Fibroblast of gingiva (primary cell): ENCODE measurements at regions not wholly inside any gene's neighbourhood (a gene's known extent, or its start where the extent isn't known, plus 50 kb on each side); places are given as distances from the start of the nearest gene placed in this dataset.

Experiments used
- DNase-seq: peaks from one replicate; pipeline ENCODE4 v3.0.0-alpha.2; 2011; ENCODE audit warnings: low read depth

DNA sequence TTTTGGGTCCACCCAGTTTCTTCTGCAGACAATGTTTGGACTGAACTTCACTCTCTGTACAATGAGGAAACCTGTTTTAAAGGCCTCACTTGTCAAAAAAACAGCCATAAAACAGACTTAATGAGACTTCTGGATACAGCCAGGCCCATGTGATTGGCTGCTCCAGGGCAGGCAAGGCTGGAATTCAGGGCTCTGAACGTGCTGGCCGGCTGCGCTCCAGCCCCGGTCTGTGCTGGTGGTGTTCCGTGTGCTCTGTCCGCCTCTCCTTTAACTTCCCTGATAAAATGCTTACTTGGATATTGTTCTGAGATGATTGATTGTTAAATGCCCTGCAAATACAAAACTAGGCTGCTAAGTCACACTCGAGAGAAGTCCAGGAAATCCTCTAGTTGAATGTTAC is 131.2 kb upstream of the KLF4 start:
- no peak for DNase-seq

DNA sequence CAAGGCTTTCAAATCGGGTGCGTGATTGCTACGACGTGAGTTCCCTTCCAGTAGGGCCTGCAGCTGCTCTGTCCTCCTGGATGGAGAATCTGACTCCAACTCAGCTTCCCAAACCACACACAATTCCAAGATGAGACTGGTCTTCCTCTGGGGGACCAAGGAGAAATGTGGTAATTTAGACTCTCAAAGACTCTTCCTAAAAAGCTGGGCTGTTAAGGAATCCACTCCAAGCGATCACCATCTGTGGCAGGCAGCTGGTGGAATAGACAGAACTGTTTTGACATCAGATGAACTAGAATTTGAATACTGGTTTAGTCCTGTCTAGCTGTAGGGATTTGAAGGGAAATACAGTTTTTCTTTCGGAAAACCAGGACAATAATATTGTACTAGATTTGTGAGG is 130.7 kb upstream of the KLF4 start:
- DNase-seq: no peak

DNA sequence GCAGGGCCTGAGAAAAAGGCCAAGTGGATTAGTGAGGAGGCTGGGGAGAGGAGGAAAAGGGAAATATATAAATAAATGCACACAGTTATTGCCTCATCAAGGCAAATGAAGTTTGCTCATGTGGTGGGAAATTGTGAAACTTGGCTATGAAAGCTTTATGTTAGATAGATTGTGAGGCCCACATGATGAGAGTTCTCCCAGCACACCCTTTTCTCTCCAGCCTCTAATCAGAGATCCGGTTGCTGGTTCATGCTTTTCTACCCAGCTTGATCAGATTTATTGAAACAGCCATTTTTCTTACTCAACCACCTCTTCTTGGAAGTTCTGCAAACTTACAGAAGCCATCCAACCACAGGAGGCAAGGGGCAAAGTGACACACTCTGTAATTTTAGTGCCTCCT is 125.8 kb upstream of the KLF4 start:
- DNase-seq: peak; percentile 79

DNA sequence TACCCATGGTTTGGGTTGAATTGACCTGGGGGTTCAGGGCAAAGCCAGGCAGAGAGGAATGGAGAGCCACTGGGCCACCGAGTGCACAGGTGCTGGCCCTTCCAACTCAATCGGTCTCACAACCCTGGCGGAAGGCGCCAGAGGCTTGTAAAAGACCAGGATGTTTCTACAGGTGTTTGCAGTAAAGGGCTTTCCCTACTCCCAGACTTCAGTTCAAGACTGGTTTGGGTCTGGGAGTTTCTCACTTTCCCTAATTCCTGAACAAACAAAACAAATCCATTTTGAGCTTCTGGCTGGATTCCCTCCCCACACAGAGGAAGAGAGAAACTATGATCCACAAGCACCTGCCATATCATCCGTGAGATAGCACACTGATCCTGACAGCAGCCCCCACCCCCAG is 125.2 kb upstream of the KLF4 start:
- no peak for DNase-seq

DNA sequence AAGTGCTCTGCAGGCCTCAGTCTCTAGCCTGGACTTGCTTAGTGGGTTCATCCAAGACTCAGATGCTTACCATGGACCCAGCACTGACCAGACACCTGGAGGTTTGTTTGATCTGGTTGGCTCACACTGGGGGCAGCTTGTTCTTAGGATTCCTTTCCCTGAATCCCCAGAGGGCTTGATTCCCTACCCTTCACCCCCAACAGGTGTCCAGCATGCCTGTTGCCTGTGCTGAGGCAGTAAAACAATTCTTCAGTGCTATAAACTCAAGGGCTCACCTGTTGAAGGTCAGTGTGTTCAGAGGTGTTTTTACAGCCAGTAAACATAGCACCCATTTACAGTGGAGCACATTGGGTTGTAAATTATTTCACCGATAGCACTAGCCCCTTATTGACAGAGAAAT is 123.8 kb upstream of the KLF4 start:
- DNase-seq: no peak

DNA sequence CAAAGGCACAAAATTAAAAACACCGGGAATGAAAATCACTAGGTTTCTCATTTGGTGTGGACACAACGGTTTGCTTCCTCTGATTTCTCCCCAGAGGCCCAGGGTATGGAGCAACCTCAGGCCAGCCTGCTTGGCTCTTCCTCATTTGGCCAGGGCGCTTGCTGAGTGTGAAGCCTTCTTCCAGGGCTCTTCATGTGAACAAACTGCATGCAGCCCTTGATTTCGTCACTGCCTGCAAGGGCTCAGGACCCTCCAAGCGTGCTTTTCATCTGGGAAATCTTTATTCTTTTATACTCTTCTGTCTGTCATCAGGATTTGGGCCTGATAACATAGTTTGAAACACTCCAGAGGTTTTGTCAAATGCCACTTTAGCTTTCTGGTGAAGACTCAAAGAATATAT is 122.6 kb upstream of the KLF4 start:
- DNase-seq: peak; percentile 79

DNA sequence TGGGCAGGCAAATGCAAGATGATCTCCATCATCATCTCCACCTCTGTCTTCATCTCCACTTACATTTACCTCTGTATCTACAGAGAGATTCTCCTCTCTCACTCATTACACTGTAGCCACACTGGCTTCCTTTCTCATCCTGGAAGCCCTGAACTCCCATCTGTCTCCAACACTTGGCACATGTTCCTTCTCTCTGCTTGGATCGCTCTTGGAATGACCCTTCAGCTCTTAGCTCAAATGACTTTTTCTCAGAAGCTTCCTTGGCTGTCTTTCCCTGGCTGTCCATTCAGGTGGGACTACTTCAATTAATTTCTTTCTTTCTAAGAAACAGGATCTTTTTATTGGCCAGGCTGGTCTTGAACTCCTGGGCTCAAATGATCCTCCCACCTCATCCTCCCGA is 120.0 kb upstream of the KLF4 start:
- no peak for DNase-seq

DNA sequence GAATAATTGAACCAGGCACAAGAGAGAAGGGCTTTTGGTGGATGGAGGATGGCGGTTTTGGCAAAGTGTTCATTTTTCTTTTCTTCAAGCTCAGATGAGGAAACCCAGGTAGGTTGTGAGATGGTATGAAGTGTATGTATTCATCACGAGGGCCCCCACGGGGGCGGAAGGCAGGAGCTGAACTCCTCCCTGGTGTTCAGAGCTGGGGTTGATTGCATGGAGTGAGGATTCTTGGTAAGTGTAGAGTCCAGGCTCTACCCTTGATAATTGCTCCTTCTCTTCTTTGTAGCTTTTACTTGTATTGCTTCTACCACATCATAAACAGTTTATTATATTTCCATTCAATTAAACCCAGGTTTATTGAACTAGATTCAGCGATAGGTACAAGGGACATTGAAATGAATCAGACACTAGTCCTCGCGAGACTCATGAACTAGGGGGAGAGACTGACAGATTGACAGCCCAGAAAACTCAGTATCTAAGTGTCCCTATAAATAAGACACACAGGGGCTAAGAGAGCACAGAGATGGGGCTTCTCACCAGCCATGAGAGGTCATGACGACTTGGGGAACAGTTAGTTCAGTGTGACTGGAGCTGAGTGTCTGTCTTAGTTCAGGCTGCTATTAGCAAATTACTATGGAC is 116.7 kb upstream of the KLF4 start:
- no peak for DNase-seq

DNA sequence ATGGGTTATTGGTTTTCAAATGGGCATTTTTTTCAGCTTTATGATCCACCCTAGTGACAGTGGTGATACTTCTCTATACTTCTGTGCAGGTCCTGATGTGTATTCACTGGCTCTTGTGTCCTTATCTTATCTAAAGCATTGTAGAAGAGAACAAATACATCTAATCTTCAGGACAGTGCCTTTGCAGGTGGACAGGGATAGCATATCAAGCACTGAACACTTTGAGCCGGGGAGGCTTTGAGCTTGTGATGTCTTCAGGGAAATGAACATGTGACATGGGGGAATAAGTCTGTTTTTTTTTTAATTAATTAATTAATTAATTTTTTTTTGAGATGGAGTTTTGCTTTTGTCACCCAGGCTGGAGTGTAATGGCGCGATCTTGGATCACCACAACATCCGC is 115.5 kb upstream of the KLF4 start:
- DNase-seq: no peak

DNA sequence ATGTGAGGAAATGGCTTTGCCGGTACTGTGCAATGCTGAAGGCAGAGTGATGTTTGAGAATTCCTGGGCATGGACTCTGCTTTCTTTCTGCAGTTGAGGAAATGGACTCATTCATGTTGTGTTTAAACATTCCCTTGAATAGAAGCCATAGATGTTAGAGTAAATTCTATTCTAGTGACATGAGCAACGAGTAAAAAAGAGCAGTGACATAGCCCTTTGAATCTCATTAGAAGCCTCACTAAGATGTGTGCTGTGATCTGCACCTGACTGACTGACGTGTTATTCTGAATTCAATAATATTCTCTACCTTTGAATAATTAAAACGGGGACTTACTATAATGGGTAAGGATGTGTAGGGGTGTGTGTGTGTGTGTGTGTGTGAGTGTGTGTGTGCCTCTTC is 113.7 kb upstream of the KLF4 start:
- DNase-seq: no peak

DNA sequence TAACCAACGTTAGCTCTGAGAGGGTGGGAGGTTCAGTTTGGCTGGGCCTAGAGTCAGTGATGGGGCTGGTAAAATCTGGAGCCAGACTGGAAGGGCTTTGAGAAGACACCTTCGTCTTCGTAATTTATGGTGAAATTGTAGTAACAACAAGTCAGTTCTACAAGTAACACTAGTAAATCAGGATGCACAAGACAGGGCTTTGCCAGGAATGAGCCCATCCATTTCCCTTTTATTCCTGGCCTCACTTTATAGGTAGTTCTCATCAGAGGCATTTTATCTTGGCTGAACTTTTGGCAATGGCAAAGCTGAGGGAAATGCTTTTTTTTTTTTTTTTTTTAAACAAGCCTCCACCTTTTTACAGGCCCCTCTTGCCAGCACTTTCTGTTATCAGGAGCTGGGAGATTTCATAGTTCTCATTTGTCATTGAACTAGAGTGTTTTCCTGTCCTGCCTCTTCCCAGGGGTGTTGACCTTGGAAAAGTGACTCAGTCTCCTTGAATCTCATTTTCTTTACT is 110.5 kb upstream of the KLF4 start:
- DNase-seq: no peak

DNA sequence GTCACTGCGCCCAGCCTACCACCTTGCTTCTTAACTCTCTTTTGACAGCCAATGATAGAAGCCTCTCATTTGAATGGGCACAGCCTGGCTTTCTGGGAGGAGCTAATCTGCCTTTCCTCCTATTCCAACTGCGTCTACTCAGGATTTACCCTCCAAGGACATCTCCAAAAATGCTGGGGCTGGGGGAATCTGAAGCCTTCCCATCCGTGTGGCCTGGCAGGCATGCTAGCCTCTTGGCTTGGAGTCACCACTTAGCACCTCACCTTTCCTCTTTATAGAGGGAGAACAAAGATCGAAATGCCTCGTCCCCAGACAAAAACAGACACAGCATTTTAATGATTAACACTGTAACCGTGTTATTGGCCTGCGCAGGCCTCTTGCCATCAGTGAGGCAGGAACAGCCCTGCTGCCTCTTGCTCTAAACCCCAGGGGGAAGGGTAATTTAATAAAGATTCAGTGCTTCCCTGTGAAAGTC is 108.2 kb upstream of the KLF4 start:
- DNase-seq: no peak

DNA sequence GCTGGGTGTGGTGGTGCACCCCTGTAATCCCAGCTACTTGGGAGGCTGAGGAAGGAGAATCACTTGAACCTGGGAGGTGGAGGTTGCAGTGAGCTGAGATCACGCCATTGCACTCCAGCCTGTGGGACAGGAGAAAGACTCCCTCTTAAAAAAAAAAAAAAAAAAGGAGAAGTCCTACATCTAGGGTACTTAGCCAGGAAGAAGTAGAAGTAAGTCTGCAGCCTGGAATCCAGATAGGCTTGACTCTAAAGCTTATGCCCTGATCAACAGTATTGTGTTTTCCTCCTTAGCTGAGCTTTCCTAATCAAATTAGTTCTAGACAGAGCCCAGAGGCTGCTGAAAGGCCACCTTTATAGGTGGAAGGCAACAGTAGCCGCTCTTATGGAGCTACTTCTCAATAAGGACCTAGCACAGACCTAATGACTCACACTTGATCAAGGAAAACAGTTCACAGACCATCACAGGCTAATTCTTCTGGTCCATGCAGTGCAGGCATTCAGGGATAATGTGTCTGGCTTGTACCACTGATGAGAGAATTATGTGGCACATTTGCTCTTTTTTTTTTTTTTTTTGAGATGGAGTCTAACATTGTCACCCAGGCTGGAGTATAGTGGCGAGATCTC is 105.5 kb upstream of the KLF4 start:
- no peak for DNase-seq

DNA sequence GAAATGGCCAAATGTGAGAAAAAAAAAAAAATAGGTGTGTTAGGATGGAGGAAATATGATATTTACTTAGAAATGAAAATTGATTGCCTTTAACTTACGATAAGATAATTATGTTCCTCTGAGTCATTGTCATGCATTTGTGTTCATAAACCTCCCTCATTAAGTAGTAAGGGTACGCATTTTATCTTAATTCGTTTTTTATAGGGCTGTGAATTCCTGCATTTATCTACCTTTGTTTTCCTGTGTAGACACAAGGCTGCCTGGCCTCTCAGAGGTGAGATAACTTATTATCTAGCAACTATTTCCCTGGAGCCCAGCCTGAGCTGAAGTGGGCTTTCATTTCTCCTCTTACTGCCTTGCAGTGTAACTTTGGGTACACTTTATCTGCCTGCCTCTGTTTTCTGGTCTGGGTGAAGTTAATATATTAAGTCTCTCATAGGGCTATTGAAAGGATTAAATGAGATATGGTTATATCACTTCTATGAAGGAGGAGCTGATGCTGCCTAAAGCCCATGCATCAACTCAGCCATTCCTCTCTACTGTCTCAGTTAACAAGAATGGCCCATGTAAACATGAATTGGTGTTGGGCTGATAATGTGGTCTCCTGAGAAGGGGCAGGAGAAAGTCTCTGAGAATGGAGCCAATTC is 103.8 kb upstream of the KLF4 start:
- no peak for DNase-seq

DNA sequence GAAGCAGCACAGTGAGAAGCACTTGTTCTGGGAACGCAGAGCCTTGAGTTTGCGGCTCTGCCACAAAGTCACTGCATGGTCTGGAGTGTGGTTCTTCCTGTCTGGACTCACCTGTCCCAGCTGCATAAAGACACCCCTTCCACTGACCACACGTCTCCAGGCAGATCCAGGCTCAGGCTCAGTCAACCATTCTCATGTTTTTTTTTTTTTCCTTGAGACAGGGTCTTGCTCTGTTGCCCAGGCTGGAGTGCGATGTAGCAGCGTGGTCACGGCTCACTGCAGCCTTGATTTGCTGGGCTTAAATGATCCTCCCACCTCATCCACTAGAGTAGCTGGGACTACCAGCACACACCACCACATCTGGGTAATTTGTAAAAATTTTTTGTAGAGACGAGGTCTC is 102.9 kb upstream of the KLF4 start:
- DNase-seq: no peak

DNA sequence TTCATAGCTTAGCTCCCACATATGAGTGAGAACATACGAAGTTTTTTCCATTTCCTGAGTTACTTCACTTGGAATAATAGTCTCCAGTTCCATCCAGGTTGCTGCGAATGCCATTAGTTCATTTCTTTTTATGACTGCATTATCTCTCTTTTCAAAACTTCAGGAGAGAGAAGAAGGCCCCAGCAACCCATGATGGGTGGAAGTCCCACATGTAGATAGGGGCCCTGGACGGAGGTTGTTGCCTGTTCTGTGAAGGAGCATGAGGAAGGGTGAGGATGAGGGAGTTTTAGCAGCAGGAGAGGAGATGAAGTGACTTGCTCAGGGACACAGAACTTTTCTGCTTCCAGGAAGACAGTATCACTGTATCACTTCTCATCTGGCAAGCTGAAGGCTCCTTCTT is 102.2 kb upstream of the KLF4 start:
- DNase-seq: no peak

DNA sequence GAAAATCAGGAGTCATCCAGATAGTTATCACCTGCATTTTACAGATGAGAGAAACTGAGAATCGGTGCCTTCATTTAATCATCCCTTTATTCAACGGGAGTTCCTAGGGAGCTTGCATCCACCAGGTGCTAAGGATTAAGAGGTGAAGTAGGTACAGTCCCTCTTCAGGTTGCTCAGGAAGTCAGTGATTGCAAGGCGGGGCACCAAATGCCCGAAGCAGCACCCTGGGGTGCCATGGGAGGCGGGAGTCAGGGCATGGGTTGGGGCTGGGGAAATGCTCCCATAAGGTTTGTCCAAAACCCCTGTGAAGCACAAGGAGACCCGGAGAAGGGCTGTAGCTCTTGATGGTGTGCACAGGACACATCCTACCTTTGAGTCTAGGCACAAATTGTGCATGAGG is 98.8 kb upstream of the KLF4 start:
- no peak for DNase-seq

DNA sequence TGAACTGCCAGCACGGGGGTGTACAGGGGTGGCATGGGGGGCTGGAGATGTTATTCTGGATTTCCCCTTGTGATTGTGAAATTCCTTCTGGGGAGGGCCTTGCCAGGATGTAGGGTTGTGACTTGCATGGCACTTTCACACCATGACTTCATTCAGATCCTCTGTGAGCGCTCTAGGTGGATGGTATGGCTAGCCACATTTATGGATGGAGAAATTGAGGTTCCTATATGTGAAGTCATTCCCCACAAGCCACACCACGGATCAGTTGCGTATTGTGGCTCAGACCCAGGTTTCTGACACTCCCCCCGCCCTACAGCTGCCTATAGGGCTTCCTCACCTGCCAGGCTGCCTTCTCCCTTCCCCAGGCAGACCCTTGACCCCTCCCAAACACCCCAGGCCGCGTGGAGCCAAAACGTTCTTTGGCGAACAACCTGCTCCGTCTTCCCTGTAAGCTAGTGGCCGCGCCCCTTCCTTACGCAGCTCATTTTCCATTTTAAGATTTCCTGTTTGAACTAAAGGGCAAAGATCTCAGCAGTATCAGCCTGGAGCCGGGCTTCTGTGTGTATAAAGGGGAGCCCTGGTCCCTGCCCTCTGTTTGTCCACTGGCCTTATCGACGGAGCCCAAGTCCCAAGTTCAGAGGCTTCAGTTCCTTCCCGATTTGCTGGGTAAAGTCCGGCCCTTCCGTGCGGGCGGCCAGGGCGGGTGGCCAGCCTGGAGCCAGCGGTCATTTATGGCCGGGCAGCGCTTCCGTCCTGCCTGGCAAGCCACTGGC is 97.8 kb upstream of the KLF4 start:
- no peak for DNase-seq

DNA sequence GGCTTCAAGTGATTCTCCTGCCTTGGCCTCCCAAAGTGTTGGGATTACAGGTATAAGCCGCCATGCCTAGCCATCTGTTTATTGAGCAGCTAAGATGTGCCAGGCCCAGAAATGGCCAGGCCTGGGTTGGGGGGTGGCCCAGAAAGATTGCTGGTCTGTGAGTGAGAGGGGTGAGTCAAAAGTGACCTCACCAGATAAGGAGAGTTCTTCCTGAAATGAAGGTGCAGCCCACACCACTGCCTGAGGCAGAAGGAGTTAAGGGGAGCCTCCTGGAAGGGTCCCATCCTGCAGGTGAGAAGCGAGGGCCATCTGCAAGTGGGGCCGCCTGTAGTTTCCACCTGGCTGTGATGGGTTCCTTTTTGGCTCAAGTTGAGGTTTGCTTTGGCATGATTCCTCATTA is 96.9 kb upstream of the KLF4 start:
- DNase-seq: no peak

DNA sequence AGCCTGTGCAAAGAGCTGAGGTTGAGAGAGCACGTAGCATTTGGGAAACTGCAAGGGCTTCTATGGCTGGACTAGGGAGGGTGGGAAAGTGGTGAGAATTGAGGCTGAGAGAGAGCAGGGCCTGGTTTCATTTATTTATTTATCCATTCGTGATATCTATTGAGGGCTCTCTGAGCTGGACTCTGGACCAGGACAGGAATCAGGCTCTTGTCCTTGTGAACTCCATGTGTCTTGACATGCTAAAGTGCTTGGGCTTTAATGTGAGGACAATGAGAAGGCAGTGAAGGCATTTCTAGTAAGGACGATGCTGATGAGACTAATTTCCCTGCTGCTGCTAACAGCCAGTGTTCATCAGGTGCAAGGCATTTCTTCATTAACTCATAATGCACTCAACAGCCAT is 95.9 kb upstream of the KLF4 start:
- no peak for DNase-seq

DNA sequence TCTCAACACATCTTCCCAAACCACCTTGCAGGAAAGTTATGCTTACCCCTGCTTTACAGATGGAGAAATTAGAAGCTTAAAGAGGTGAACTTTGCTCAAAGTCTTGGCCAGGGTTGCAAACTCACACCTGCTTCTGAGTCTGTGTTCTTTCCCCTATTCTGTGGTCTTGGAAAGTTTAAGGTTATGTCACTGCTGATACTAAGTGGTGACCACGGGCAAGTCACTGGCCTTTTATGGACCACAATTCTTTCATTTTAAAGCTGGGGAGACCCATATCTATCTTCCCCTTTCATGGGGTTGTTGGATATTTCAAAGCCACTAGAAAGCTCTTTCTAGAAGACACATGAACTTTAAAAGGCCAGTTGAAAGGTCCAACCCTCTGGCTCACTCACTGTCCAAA is 95.4 kb upstream of the KLF4 start:
- DNase-seq: no peak

DNA sequence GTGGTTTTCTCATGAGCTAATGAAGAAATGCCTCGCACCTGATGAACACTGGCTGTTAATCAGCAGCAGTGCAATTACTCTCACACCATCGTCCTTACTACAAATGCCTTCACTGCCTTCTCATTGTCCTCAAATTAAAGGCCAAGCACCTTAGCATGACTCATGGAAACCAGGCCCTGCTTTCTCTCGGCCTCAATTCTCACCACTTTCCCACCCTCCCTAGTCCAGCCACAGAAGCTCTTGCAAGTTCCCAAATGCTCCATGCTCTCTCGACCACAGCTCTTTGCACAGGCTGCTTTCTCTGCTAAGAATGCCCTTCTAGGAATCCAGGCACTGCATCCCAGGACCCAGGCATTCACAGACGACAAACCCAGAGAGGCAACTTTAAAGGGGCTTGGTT is 94.6 kb upstream of the KLF4 start:
- DNase-seq: no peak
